ENCODE measurements at regions not wholly inside any gene's neighbourhood (a gene's known extent, or its start where the extent isn't known, plus 50 kb on each side); places are given as distances from the start of the nearest gene placed in this dataset.

DNA sequence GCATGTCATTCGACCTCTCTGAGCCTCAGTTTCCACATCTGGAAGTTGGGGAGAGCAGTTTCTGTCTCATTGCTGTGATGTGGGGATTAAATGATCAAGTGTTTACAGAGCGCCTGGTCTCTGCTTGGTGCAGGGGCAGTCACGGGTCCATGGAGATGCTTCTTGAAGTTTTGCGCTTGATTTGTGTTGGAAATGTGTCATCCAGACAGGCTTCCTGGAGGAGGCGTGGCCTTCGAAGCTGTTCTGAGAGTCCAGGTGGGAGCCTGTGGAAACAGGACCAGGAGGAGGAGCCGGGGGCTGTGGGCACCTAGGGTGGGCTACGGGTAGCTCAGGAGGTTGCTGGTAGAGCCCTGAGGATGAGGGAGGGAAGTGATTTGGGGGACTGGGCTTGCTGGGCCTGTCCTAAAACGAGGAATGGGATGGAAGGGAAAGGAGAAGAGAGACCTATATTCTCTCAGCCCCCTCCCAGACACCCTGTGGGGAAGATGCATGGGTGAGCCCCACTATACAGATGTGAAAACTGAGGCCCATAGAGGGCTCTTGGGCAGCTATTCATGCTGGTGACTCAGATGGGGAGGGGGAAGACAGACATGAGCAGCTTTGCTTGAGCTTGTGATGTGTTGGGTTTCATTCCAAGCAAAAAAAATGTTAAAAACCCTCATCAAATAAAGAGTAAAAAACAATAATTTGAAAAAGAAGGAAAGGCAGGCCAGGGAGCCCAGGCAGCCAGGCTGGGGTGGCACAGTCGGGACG, 107.2 kb upstream of the WNT4 start:
- no peak for TF ChIP-seq EZH2 (IDR thresholded peaks at IDR 0.05; ENCODE audit: borderline replicate concordance, low read depth, low read length, severe bottlenecking)
- TF ChIP-seq, protein P1, sequence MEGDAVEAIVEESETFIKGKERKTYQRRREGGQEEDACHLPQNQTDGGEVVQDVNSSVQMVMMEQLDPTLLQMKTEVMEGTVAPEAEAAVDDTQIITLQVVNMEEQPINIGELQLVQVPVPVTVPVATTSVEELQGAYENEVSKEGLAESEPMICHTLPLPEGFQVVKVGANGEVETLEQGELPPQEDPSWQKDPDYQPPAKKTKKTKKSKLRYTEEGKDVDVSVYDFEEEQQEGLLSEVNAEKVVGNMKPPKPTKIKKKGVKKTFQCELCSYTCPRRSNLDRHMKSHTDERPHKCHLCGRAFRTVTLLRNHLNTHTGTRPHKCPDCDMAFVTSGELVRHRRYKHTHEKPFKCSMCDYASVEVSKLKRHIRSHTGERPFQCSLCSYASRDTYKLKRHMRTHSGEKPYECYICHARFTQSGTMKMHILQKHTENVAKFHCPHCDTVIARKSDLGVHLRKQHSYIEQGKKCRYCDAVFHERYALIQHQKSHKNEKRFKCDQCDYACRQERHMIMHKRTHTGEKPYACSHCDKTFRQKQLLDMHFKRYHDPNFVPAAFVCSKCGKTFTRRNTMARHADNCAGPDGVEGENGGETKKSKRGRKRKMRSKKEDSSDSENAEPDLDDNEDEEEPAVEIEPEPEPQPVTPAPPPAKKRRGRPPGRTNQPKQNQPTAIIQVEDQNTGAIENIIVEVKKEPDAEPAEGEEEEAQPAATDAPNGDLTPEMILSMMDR (IDR thresholded peaks at IDR 0.05; ENCODE audit: borderline replicate concordance, extremely low read depth, low read length, poor library complexity, severe bottlenecking): no peak
